Lung (tissue), 11 donors: ENCODE measurements at regions not wholly inside any gene's neighbourhood (a gene's known extent, or its start where the extent isn't known, plus 50 kb on each side); places are given as distances from the start of the nearest gene placed in this dataset.

ENCODE experiments used
- ATAC-seq: fragments of 200-7000 bp; cut with Tn5 transposase; one replicate; pipeline ENCODE4 v1.9.1; 2020; ENCODE audit warnings: moderate number of reproducible peaks; ENCODE audit not compliant: insufficient read depth, low FRiP score
- DNase-seq, 3 donors: peaks; one replicate each; pipeline ENCODE4 v3.0.0-alpha.2; 2013 to 2017
- H3K27ac ChIP-seq, 2 donors: one replicate each; pipeline ENCODE4 v1.5.1; 2013; ENCODE audit warnings: mild to moderate bottlenecking in 2 of 2, moderate library complexity in 2 of 2, control low read depth in 1 of 2, inconsistent platforms in 1 of 2, low read depth in 1 of 2, low read length in 1 of 2
- H3K27me3 ChIP-seq, 3 donors: one replicate each; pipeline ENCODE4 v1.5.1; 2013; ENCODE audit warnings: low read length in 2 of 3; ENCODE audit not compliant: control insufficient read depth in 3 of 3, insufficient read depth in 3 of 3
- H3K36me3 ChIP-seq, 4 donors: one replicate each; pipeline ENCODE4 v1.5.1; 2013; ENCODE audit warnings: low read length in 4 of 4, mild to moderate bottlenecking in 1 of 4, moderate library complexity in 1 of 4; ENCODE audit not compliant: control insufficient read depth in 4 of 4, insufficient read depth in 4 of 4
- H3K4me1 ChIP-seq, 5 donors: one replicate each; pipeline ENCODE4 v1.5.1; 2013; ENCODE audit warnings: low read length in 5 of 5, mild to moderate bottlenecking in 2 of 5, moderate library complexity in 1 of 5; ENCODE audit not compliant: control insufficient read depth in 5 of 5, insufficient read depth in 5 of 5
- H3K4me3 ChIP-seq: one replicate; pipeline ENCODE4 v1.5.1; 2013; ENCODE audit warnings: mild to moderate bottlenecking, control low read depth, moderate library complexity
- H3K9ac ChIP-seq, 2 donors: one replicate each; pipeline ENCODE4 v1.5.1; 2013; ENCODE audit warnings: low read length in 2 of 2, control low read depth in 1 of 2; ENCODE audit not compliant: insufficient read depth in 1 of 2
- H3K9me3 ChIP-seq, 4 donors: one replicate each; pipeline ENCODE4 v1.5.1; 2013; ENCODE audit warnings: low read length in 3 of 4, mild to moderate bottlenecking in 1 of 4, moderate library complexity in 1 of 4; ENCODE audit not compliant: control insufficient read depth in 4 of 4, insufficient read depth in 3 of 4
- WGBS, 2 donors: extraction: QIAGEN DNeasy Blood & Tissue Kit; methylation state at CpG; one replicate each; pipeline ENCODE4 v1.1.7; 2013; 5-methylcytosine and 5-hydroxymethylcytosine counted together
- TF ChIP-seq, protein P1 (sequence below): IDR thresholded peaks from 2 replicates; pipeline ENCODE4 v1.5.1; 2012; ENCODE audit warnings: mild to moderate bottlenecking; ENCODE audit errors: control extremely low read depth, extremely low read depth
- donor health status: control.
- donor health status: control.
- donor health status: Bipolar disorder and iron deficiency.
- donor health status: healthy.
- donor health status: DM: yes; HTN: yes; CAD: no.

GRCh38 chr2:60100034-60100433 lies 453.4 kb downstream of the BCL11A start:
- WGBS, 2 donors, result 40 to 55% methylated on average over 11 of the region's 11 CpGs
- DNase-seq (no peak), ATAC-seq (no peak)
- H3K9ac ChIP-seq, result no peak overlapping the region
- no peaks in the 10 kb centered on the region for H3K27me3 ChIP-seq
- H3K4me1 ChIP-seq, result no peaks in the 10 kb centered on the region
- H3K36me3 ChIP-seq, result no peaks in the 10 kb centered on the region
- H3K27ac ChIP-seq, result no peak overlapping the region
- H3K9me3 ChIP-seq, result peaks cover 0 to 1% (median 0%) of the 10 kb centered on the region in 4 donors
- TF ChIP-seq, protein P1, sequence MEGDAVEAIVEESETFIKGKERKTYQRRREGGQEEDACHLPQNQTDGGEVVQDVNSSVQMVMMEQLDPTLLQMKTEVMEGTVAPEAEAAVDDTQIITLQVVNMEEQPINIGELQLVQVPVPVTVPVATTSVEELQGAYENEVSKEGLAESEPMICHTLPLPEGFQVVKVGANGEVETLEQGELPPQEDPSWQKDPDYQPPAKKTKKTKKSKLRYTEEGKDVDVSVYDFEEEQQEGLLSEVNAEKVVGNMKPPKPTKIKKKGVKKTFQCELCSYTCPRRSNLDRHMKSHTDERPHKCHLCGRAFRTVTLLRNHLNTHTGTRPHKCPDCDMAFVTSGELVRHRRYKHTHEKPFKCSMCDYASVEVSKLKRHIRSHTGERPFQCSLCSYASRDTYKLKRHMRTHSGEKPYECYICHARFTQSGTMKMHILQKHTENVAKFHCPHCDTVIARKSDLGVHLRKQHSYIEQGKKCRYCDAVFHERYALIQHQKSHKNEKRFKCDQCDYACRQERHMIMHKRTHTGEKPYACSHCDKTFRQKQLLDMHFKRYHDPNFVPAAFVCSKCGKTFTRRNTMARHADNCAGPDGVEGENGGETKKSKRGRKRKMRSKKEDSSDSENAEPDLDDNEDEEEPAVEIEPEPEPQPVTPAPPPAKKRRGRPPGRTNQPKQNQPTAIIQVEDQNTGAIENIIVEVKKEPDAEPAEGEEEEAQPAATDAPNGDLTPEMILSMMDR, result no peak
- no peak overlapping the region for H3K4me3 ChIP-seq

- H3K36me3 ChIP-seq, result no peaks in the 10 kb centered on the region
- WGBS, 2 donors, result 56 to 60% methylated on average over 3 of the region's 3 CpGs
- no peak overlapping the region for H3K27ac ChIP-seq
- DNase-seq, result no peak
- no peaks in the 10 kb centered on the region for H3K27me3 ChIP-seq
- H3K9ac ChIP-seq, result no peak overlapping the region
- no peak for ATAC-seq
- peaks cover 0 to 1% (median 0%) of the 10 kb centered on the region in 4 donors for H3K9me3 ChIP-seq
- no peak overlapping the region for H3K4me3 ChIP-seq
- no peaks in the 10 kb centered on the region for H3K4me1 ChIP-seq
- TF ChIP-seq, protein P1, result no peak
These were observed 454.5 kb downstream of the BCL11A start for GRCh38 chr2:60098996-60099395.

GRCh38 chr2:60097298-60097697 lies 456.2 kb downstream of the BCL11A start:
- DNase-seq (no peak), ATAC-seq (no peak)
- Histone ChIP-seq H3K4me3 (no peak overlapping the region), H3K27me3 (no peaks in the 10 kb centered on the region), H3K36me3 (no peaks in the 10 kb centered on the region), H3K9me3 (peaks cover 0 to 1% (median 0%) of the 10 kb centered on the region in 4 donors), H3K9ac (no peak overlapping the region), H3K27ac (no peak overlapping the region), H3K4me1 (no peaks in the 10 kb centered on the region)
- TF ChIP-seq, protein P1, result no peak
- 91% methylated on average over 11 of the region's 11 CpGs for WGBS, 2 donors

DNA sequence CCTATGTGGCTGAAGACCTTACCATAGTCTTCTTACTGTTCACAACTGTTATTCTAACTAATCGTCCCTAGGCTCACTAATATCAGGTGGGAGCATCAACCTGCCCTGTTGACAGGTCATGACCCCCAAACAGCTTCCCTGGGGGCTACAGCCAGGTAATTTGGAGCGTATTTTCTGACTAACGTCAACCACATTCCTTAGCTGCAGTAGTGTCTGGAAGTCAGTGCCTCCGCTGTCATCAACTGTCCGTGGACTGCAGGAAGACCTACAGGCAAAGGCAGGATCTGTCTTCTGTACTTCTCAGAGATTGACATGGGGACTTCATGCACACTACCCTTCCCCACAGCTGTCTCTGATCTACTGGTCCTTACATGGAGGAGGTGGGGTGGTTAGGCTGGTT lies 456.9 kb downstream of the BCL11A start:
- Histone ChIP-seq H3K4me1 (no peaks in the 10 kb centered on the region), H3K36me3 (no peaks in the 10 kb centered on the region), H3K9ac (no peak overlapping the region), H3K27ac (no peak overlapping the region), H3K9me3 (peaks cover 0 to 1% (median 0%) of the 10 kb centered on the region in 4 donors), H3K27me3 (peaks cover 0 to 3% (median 0%) of the 10 kb centered on the region in 3 donors), H3K4me3 (no peak overlapping the region)
- TF ChIP-seq, protein P1, result no peak
- no peak for ATAC-seq
- DNase-seq, result no peak
- 86 to 89% methylated on average over 5 of the region's 5 CpGs for WGBS, 2 donors
